GM12864 (cell line): ENCODE measurements at regions not wholly inside any gene's neighbourhood (a gene's known extent, or its start where the extent isn't known, plus 50 kb on each side); places are given as distances from the start of the nearest gene placed in this dataset.

Experiments used
- DNase-seq: peaks from one replicate; pipeline ENCODE4 v3.0.0-alpha.2; 2011; ENCODE audit warnings: low read depth
- H3K4me3 ChIP-seq: 2 replicates; pipeline ENCODE4 v1.5.1; 2011; ENCODE audit warnings: mild to moderate bottlenecking, low read depth, low read length, control low read depth
- TF ChIP-seq, protein P1 (sequence below): IDR thresholded peaks from 2 replicates; pipeline ENCODE4 v1.5.1; 2011; ENCODE audit warnings: low read depth, mild to moderate bottlenecking, moderate library complexity, low read length, control low read depth, inconsistent platforms; ENCODE audit errors: missing control alignments

DNA sequence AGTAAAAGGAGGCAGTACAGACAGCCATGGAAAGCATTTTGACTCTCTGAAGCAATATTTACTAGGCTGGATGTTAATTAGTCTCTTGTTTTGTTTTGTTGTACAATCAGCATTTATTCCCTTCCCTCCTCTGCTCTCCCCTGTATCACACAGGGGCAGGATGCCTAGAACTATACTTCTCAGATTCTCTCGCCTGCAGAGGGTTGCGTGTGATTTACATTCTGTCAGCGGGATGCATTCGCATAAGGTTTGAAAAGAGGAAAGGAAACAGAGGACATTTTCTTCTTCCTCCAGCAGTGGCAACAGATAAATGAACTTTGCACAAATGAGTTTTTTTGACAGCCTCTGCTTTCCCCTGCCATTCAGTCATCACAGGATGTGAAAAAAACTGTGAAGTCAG lies 188.3 kb downstream of the RSL24D1 start:
- DNase-seq = no peak
- TF ChIP-seq, protein P1, sequence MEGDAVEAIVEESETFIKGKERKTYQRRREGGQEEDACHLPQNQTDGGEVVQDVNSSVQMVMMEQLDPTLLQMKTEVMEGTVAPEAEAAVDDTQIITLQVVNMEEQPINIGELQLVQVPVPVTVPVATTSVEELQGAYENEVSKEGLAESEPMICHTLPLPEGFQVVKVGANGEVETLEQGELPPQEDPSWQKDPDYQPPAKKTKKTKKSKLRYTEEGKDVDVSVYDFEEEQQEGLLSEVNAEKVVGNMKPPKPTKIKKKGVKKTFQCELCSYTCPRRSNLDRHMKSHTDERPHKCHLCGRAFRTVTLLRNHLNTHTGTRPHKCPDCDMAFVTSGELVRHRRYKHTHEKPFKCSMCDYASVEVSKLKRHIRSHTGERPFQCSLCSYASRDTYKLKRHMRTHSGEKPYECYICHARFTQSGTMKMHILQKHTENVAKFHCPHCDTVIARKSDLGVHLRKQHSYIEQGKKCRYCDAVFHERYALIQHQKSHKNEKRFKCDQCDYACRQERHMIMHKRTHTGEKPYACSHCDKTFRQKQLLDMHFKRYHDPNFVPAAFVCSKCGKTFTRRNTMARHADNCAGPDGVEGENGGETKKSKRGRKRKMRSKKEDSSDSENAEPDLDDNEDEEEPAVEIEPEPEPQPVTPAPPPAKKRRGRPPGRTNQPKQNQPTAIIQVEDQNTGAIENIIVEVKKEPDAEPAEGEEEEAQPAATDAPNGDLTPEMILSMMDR = no peak
- no peak overlapping the region for H3K4me3 ChIP-seq

DNA sequence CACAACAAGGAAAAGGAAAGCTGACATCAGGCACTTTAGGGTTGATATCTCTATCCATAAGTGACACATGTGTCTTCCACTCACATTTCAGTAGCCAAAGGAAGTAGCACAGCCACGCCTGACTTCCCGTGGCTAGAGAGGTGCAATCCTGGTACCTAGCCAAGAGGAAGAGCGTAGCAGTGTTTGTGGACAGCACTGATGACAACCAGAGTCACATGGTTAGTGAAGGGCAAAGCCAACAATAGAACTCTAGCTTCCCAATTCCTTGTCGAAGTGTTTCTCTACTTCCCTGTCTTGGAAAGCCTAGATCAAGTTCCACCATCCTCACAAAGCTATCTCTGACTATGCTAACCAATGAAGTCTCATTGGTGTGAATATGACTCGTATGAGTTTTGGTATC lies 189.2 kb downstream of the RSL24D1 start:
- no peak overlapping the region for H3K4me3 ChIP-seq
- no peak for DNase-seq
- TF ChIP-seq, protein P1 = no peak

- no peak for DNase-seq
- TF ChIP-seq, protein P1 = no peak
- H3K4me3 ChIP-seq = no peak overlapping the region
These were observed 191.1 kb downstream of the RSL24D1 start for GRCh38 chr15:55005679-55006078.

- no peak overlapping the region for H3K4me3 ChIP-seq
- no peak for DNase-seq
- TF ChIP-seq, protein P1 = no peak
These were observed 192.5 kb downstream of the RSL24D1 start for GRCh38 chr15:55003965-55004873.

GRCh38 chr15:54998661-54999060 lies 198.1 kb downstream of the RSL24D1 start:
- no peak overlapping the region for H3K4me3 ChIP-seq
- TF ChIP-seq, protein P1 = no peak
- DNase-seq = no peak

DNA sequence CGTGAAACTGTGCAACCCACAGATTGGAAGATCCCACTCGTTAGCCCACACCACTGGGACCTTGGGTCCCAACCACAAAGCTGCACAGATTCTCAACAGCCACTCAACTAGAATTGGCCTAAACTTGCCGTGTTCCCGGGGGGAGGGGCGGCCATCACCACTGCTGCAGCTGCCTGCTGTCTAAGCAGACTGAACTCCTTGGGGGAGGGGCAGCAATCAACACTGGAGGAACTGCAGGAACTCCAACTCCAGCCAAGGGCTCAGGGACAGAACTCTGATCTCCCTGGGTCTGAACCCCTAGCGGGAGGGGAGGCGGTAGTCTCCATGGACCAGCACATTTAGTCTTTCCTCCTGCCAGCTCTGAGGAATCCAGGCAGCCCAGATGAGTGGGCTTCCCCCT lies 205.9 kb downstream of the RSL24D1 start:
- TF ChIP-seq, protein P1 = no peak
- DNase-seq = no peak
- no peak overlapping the region for H3K4me3 ChIP-seq

DNA sequence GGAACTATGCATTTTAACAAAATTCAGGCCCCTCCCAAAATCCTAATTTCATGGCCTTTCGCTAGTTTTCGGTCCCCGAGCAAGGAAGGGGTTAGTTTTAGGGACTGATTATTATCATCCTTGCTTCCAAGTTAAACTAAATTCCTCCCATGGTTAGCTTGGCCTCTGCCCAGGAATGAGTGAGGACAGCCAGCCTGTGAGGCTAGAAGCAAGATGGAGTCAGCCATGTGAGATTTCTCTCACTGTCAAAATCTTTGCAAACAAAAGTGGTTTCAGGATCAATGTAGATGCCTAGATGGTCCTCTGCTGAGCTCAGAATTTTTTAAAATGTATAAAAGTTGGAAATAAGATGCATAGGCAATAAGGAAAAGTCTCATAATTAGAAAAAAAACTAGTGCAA lies 208.9 kb downstream of the RSL24D1 start:
- TF ChIP-seq, protein P1 = no peak
- no peak overlapping the region for H3K4me3 ChIP-seq
- DNase-seq = no peak
